ENCODE measurements at regions not wholly inside any gene's neighbourhood (a gene's known extent, or its start where the extent isn't known, plus 50 kb on each side); places are given as distances from the start of the nearest gene placed in this dataset.

- TF ChIP-seq MAX (IDR thresholded peaks at IDR 0.05), result no peak
- TF ChIP-seq EGR1 (IDR thresholded peaks at IDR 0.05; ENCODE audit: low read depth in 2 of 2), result no peak
- TF ChIP-seq CTCF (IDR thresholded peaks at IDR 0.05; ENCODE audit: low read depth, low read length, missing input control), result no peak
- TF ChIP-seq REST (IDR thresholded peaks at IDR 0.05), result no peak
These were observed 58.7 kb upstream of the ZFR start for GRCh38 chr5:32503261-32503660.

Data from liver (tissue), 3 donors.